HCT116 (cell line): ENCODE measurements at regions not wholly inside any gene's neighbourhood (a gene's known extent, or its start where the extent isn't known, plus 50 kb on each side); places are given as distances from the start of the nearest gene placed in this dataset.
A peak's percentile ranks its signal among the peaks of the same experiment; 100 is the strongest.

Source experiments
- ATAC-seq: fragments of 200-7000 bp; cut with Tn5 transposase; 2 replicates; pipeline ENCODE4 v1.9.1; 2020; ENCODE audit warnings: mild to moderate bottlenecking, moderate library complexity
- BruUV-seq: library from RNA; stranded (reverse); fragments of 400-500 nt; replicated peaks from 2 replicates; lab custom pipeline; 2021; lab: Mats Ljungman, UMichigan
- CTCF ChIA-PET: fragments of 300-600 bp; sonication (Branson Sonifier 250); formaldehyde crosslinking; loops from one replicate; lab custom pipeline; 2021; ENCODE audit warnings: antibody characterized with exemption; lab: Charles Lee
- POLR2A ChIA-PET: fragments of 300-600, 350-600 bp; sonication (Branson Sonifier 250); formaldehyde crosslinking; loops from one replicate; lab custom pipeline; 2021; ENCODE audit warnings: antibody characterized with exemption; lab: Charles Lee
- RAD21 ChIA-PET, 2 experiments: fragments of 300-600 bp; sonication (Branson Sonifier 250); formaldehyde crosslinking; loops; one replicate each; lab custom pipeline; 2023; ENCODE audit warnings: low total read pairs in 2 of 2; ENCODE audit not compliant: uncharacterized antibody in 2 of 2, unreplicated experiment in 2 of 2, low non-redundant PET in 1 of 2; lab: Charles Lee
- DNase-seq: peaks from one replicate; pipeline ENCODE4 v3.0.0-alpha.2; 2010; ENCODE audit warnings: low read depth, low spot score
- H2AFZ ChIP-seq: fragments of 200-600 bp; shearing (Covaris generic), sonication (generic); 2 replicates; pipeline ENCODE4 v1.6.1; 2017; ENCODE audit warnings: low read depth, mixed run types, mixed read lengths, antibody characterized with exemption, low read length; ENCODE audit not compliant: poor library complexity, severe bottlenecking
- H3K27ac ChIP-seq: 2 replicates; pipeline ENCODE4 v1.5.1; 2012; ENCODE audit warnings: low read depth, low read length
- H3K27me3 ChIP-seq: fragments of 200-600 bp; sonication (generic); 2 replicates; pipeline ENCODE4 v1.6.1; 2016; ENCODE audit warnings: mixed run types, low read length, mixed read lengths; ENCODE audit not compliant: insufficient read depth
- H3K36me3 ChIP-seq, 2 experiments: fragments of 200-500 bp in 1 of 2; fragments of 200-600 bp in 1 of 2; sonication (Bioruptor generic) in 1 of 2; sonication (generic) in 1 of 2; 2 replicates each; pipeline versions ENCODE4 v1.5.1 to v1.6.1; 2014 to 2016; ENCODE audit warnings: low read length in 2 of 2, inconsistent platforms in 1 of 2, mixed read lengths in 1 of 2, mixed run types in 1 of 2; ENCODE audit not compliant: insufficient read depth in 2 of 2, control insufficient read depth in 1 of 2
- H3K4me1 ChIP-seq, 2 experiments: fragments of 200-600 bp in 1 of 2; sonication (generic) in 1 of 2; 2 replicates each; pipeline versions ENCODE4 v1.5.1 to v1.6.1; 2012 to 2017; ENCODE audit warnings: low read length in 2 of 2, inconsistent platforms in 1 of 2, mild to moderate bottlenecking in 1 of 2, mixed read lengths in 1 of 2, mixed run types in 1 of 2, moderate library complexity in 1 of 2; ENCODE audit not compliant: insufficient read depth in 2 of 2, control insufficient read depth in 1 of 2
- H3K4me2 ChIP-seq: fragments of 200-600 bp; sonication (generic); 2 replicates; pipeline ENCODE4 v1.6.1; 2017; ENCODE audit warnings: mixed run types, low read length, mixed read lengths
- H3K4me3 ChIP-seq, 2 experiments: fragments of 200-600 bp in 1 of 2; sonication (generic) in 1 of 2; replicated peaks in 1 of 2; 2 replicates each; pipeline ENCODE4 v1.5.1; 2011 to 2016; ENCODE audit warnings: low read length in 2 of 2, control low read depth in 1 of 2, low read depth in 1 of 2, mild to moderate bottlenecking in 1 of 2, mixed read lengths in 1 of 2, mixed run types in 1 of 2
- H3K79me2 ChIP-seq: fragments of 200-600 bp; sonication (generic); 2 replicates; pipeline ENCODE4 v1.6.1; 2017; ENCODE audit warnings: mild to moderate bottlenecking, mixed run types, low read length, moderate library complexity, mixed read lengths; ENCODE audit not compliant: insufficient read depth
- H3K9ac ChIP-seq: fragments of 200-600 bp; sonication (generic); 2 replicates; pipeline ENCODE4 v1.6.1; 2016; ENCODE audit warnings: low read length, mixed read lengths
- H3K9me2 ChIP-seq: fragments of 200-600 bp; sonication (generic), shearing (Covaris generic); 2 replicates; pipeline ENCODE4 v1.6.1; 2017; ENCODE audit warnings: mixed run types, mild to moderate bottlenecking, moderate library complexity; ENCODE audit not compliant: insufficient read depth
- H3K9me3 ChIP-seq, 2 experiments: fragments of 200-500 bp in 1 of 2; fragments of 200-600 bp in 1 of 2; sonication (Bioruptor generic) in 1 of 2; sonication (generic) in 1 of 2; 2 replicates each; pipeline ENCODE4 v1.6.1; 2014 to 2017; ENCODE audit warnings: low read length in 2 of 2, mixed read lengths in 2 of 2, inconsistent platforms in 1 of 2, low read depth in 1 of 2, mild to moderate bottlenecking in 1 of 2, mixed run types in 1 of 2, moderate library complexity in 1 of 2; ENCODE audit not compliant: control insufficient read depth in 1 of 2, insufficient read depth in 1 of 2
- H4K20me1 ChIP-seq: fragments of 200-600 bp; sonication (generic), shearing (Covaris generic); 2 replicates; pipeline ENCODE4 v1.6.1; 2017; ENCODE audit warnings: mixed run types, mild to moderate bottlenecking, moderate library complexity; ENCODE audit not compliant: insufficient read depth
- ATF3 ChIP-seq: IDR thresholded peaks from 2 replicates; pipeline ENCODE4 v1.6.1; 2012
- CBX3 ChIP-seq: IDR thresholded peaks from 2 replicates; pipeline ENCODE4 v1.6.1; 2012; ENCODE audit warnings: low read depth
- CEBPB ChIP-seq: IDR thresholded peaks from 2 replicates; pipeline ENCODE4 v1.6.1; 2012; ENCODE audit warnings: low read depth
- CTCF ChIP-seq, 3 experiments: fragments of 200-600 bp in 1 of 3; sonication (generic) in 1 of 3; IDR thresholded peaks in 2 of 3; conservative IDR thresholded peaks in 1 of 3; 2 replicates each; pipeline ENCODE4 v1.5.1; 2012 to 2017; ENCODE audit warnings: low read depth in 2 of 3, low read length in 2 of 3, antibody characterized with exemption in 1 of 3, borderline replicate concordance in 1 of 3, control low read depth in 1 of 3, mild to moderate bottlenecking in 1 of 3, mixed read lengths in 1 of 3, mixed run types in 1 of 3, moderate library complexity in 1 of 3; ENCODE audit not compliant: insufficient read depth in 1 of 3
- ELF1 ChIP-seq: IDR thresholded peaks from 2 replicates; pipeline ENCODE4 v1.6.1; 2012; ENCODE audit warnings: low read depth, borderline replicate concordance
- EZH2phosphoT487 ChIP-seq: fragments of 200-600 bp; IDR thresholded peaks from 2 replicates; pipeline ENCODE4 v1.6.1; 2018; ENCODE audit warnings: antibody characterized with exemption, borderline replicate concordance
- FOSL1 ChIP-seq: IDR thresholded peaks from 2 replicates; pipeline ENCODE4 v1.6.1; 2012; ENCODE audit warnings: low read depth
- JUND ChIP-seq: IDR thresholded peaks from 2 replicates; pipeline ENCODE4 v1.6.1; 2012
- MAX ChIP-seq: IDR thresholded peaks from 2 replicates; pipeline ENCODE4 v1.6.1; 2012
- RAD21 ChIP-seq: IDR thresholded peaks from 2 replicates; pipeline ENCODE4 v1.6.1; 2012; ENCODE audit warnings: low read depth, mild to moderate bottlenecking
- SP1 ChIP-seq: IDR thresholded peaks from 2 replicates; pipeline ENCODE4 v1.6.1; 2012; ENCODE audit warnings: low read depth
- TCF7L2 ChIP-seq: IDR thresholded peaks from 2 replicates; pipeline ENCODE4 v1.7.0; 2011; ENCODE audit warnings: borderline replicate concordance, inconsistent platforms; ENCODE audit not compliant: insufficient read depth, insufficient read length; ENCODE audit errors: extremely low read depth
- ZBTB33 ChIP-seq: IDR thresholded peaks from 2 replicates; pipeline ENCODE4 v1.6.1; 2011; ENCODE audit warnings: mild to moderate bottlenecking, low read length, moderate library complexity; ENCODE audit not compliant: insufficient replicate concordance; ENCODE audit errors: extremely low read depth
- ZNF274 ChIP-seq: fragments of 200-500 bp; sonication (Bioruptor generic); IDR thresholded peaks from 2 replicates; pipeline ENCODE4 v1.6.1; 2014; ENCODE audit warnings: mild to moderate bottlenecking, low read depth, low read length, inconsistent platforms
- intact Hi-C: fragments of 100-400 bp; cut with micrococcal nuclease; formaldehyde crosslinking; loops from 2 replicates; pipeline ENCODE4 v1.10.0; 2022

GRCh38 chr1:187203257-187203656 lies 374.5 kb downstream of the PLA2G4A start:
- ChIA-PET POLR2A (no interaction called here), RAD21 (no interaction called here), CTCF (no interaction called here)
- Histone ChIP-seq H3K9ac (no peak overlapping the region), H3K27me3 (no peaks in the 10 kb centered on the region), H3K36me3 (no peaks in the 10 kb centered on the region), H3K9me3 (no peaks in the 10 kb centered on the region), H3K4me2 (peak overlapping the region; percentile 50), H3K9me2 (no peaks in the 10 kb centered on the region), H3K27ac (no peak overlapping the region), H3K4me3 (no peak overlapping the region), H4K20me1 (no peaks in the 10 kb centered on the region), H3K4me1 (peaks cover 0 to 11% of the 10 kb centered on the region in 2 experiments; a peak in 2 of 4 replicates), H3K79me2 (no peaks in the 10 kb centered on the region), H2AFZ (peak overlapping the region; percentile 64)
- TF ChIP-seq JUND (peak; percentile 70), ELF1 (no peak), CBX3 (peak; percentile 72; the same call in 1 of the 2 replicates), CEBPB (peak; percentile 33; the same call in 1 of the 2 replicates), ZBTB33 (no peak), SP1 (peak; percentile 52; the same call in 1 of the 2 replicates), FOSL1 (peak; percentile 82)
- ATAC-seq (peak; percentile 78), DNase-seq (peak; percentile 57)
- BruUV-seq: no TSS peak
- intact Hi-C loops: no loop called here

GRCh38 chr1:187212377-187212776 lies 383.6 kb downstream of the PLA2G4A start:
- DNase-seq (no peak), ATAC-seq (no peak)
- no TSS peak for BruUV-seq
- Histone ChIP-seq H3K4me1 (no peaks in the 10 kb centered on the region), H3K4me2 (no peak overlapping the region), H3K27ac (no peak overlapping the region), H3K79me2 (no peaks in the 10 kb centered on the region), H3K9me3 (no peaks in the 10 kb centered on the region), H3K27me3 (no peaks in the 10 kb centered on the region), H3K4me3 (no peak overlapping the region), H3K9ac (no peak overlapping the region), H3K9me2 (0 out of 2 replicates have a peak, but pooled peaks cover 4% of the 10 kb centered on the region), H2AFZ (no peak overlapping the region), H3K36me3 (no peaks in the 10 kb centered on the region), H4K20me1 (no peaks in the 10 kb centered on the region)
- TF ChIP-seq ATF3: no peak
- TF ChIP-seq MAX: no peak
- no peak for TF ChIP-seq EZH2phosphoT487
- TF ChIP-seq ZNF274: no peak
- TF ChIP-seq CTCF (IDR thresholded peaks at IDR 0.05 in 2 of 3, conservative IDR thresholded peaks at IDR 0.05 in 1 of 3; ENCODE audit: borderline replicate concordance in 1 of 3, insufficient read depth in 1 of 3, low read depth in 2 of 3, low read length in 2 of 3): no peak
- no peak for TF ChIP-seq TCF7L2
- TF ChIP-seq CBX3: no peak
- TF ChIP-seq RAD21: no peak
- RAD21 ChIA-PET: no interaction called here
- POLR2A ChIA-PET: no interaction called here
- CTCF ChIA-PET: no interaction called here
- intact Hi-C loops: no loop called here
